Vagina (tissue), 2 donors: ENCODE measurements at regions not wholly inside any gene's neighbourhood (a gene's known extent, or its start where the extent isn't known, plus 50 kb on each side); places are given as distances from the start of the nearest gene placed in this dataset.

ENCODE experiments used
- DNase-seq, 2 donors: peaks; one replicate each; pipeline ENCODE4 v3.0.0-alpha.2; 2017; ENCODE audit errors: extremely low spot score in 2 of 2
- H3K27ac ChIP-seq: fragments of 200-600 bp; sonication (generic); one replicate; pipeline ENCODE4 v1.5.1; 2019
- H3K27me3 ChIP-seq: fragments of 200-600 bp; sonication (generic); one replicate; pipeline ENCODE4 v1.5.1; 2019
- H3K36me3 ChIP-seq, 2 donors: fragments of 200-600 bp; sonication (generic); one replicate each; pipeline ENCODE4 v1.5.1; 2017 to 2019
- H3K4me1 ChIP-seq: fragments of 200-600 bp; sonication (generic); one replicate; pipeline ENCODE4 v1.5.1; 2019
- H3K4me3 ChIP-seq, 2 donors: fragments of 200-600 bp; sonication (generic); 1 replicate in 1 of 2; 2 replicates in 1 of 2; pipeline ENCODE4 v1.5.1; 2016 to 2019
- H3K9me3 ChIP-seq: fragments of 200-600 bp; sonication (generic); one replicate; pipeline ENCODE4 v1.5.1; 2019
- POLR2A ChIP-seq, 2 donors: fragments of 450-650 bp; IDR thresholded peaks; one replicate each; pipeline ENCODE4 v1.6.1; 2017; ENCODE audit warnings: antibody characterized with exemption in 2 of 2, mild to moderate bottlenecking in 2 of 2, moderate library complexity in 2 of 2
- POLR2AphosphoS5 ChIP-seq, 2 donors: sonication (generic); formaldehyde crosslinking; IDR thresholded peaks; one replicate each; pipeline ENCODE4 v1.9.0; 2017; ENCODE audit warnings: antibody characterized with exemption in 2 of 2, mild to moderate bottlenecking in 2 of 2, low read depth in 1 of 2; ENCODE audit not compliant: insufficient read depth in 1 of 2
- intact Hi-C: fragments of 100-400 bp; cut with DNase I; formaldehyde crosslinking; loops from one replicate; pipeline ENCODE4 v1.15.1; 2023
- TF ChIP-seq, protein P1 (sequence below), 3 experiments: fragments of 450-650 bp in 2 of 3; fragments of 200-600 bp in 1 of 3; sonication (generic) in 1 of 3; IDR thresholded peaks; one replicate each; pipeline ENCODE4 v1.5.1; 2017 to 2019; ENCODE audit warnings: antibody characterized with exemption in 3 of 3, mild to moderate bottlenecking in 2 of 3, moderate library complexity in 2 of 3

- no peak for DNase-seq
- H3K27me3 ChIP-seq = no peaks in the 10 kb centered on the region
- no peak overlapping the region for H3K4me3 ChIP-seq
- H3K9me3 ChIP-seq = no peaks in the 10 kb centered on the region
- H3K27ac ChIP-seq = no peak overlapping the region
- intact Hi-C loops = no loop called here
- TF ChIP-seq POLR2AphosphoS5 (IDR thresholded peaks at IDR 0.05; ENCODE audit: insufficient read depth in 1 of 2, low read depth in 1 of 2) (no peak), POLR2A (IDR thresholded peaks at IDR 0.05) (no peak)
- TF ChIP-seq, protein P1, sequence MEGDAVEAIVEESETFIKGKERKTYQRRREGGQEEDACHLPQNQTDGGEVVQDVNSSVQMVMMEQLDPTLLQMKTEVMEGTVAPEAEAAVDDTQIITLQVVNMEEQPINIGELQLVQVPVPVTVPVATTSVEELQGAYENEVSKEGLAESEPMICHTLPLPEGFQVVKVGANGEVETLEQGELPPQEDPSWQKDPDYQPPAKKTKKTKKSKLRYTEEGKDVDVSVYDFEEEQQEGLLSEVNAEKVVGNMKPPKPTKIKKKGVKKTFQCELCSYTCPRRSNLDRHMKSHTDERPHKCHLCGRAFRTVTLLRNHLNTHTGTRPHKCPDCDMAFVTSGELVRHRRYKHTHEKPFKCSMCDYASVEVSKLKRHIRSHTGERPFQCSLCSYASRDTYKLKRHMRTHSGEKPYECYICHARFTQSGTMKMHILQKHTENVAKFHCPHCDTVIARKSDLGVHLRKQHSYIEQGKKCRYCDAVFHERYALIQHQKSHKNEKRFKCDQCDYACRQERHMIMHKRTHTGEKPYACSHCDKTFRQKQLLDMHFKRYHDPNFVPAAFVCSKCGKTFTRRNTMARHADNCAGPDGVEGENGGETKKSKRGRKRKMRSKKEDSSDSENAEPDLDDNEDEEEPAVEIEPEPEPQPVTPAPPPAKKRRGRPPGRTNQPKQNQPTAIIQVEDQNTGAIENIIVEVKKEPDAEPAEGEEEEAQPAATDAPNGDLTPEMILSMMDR (IDR thresholded peaks at IDR 0.05) = no peak
- H3K4me1 ChIP-seq = no peaks in the 10 kb centered on the region
- no peaks in the 10 kb centered on the region for H3K36me3 ChIP-seq
Observed at GRCh38 chr1:56000424-56000823, 578.9 kb downstream of the PLPP3 start.

DNA sequence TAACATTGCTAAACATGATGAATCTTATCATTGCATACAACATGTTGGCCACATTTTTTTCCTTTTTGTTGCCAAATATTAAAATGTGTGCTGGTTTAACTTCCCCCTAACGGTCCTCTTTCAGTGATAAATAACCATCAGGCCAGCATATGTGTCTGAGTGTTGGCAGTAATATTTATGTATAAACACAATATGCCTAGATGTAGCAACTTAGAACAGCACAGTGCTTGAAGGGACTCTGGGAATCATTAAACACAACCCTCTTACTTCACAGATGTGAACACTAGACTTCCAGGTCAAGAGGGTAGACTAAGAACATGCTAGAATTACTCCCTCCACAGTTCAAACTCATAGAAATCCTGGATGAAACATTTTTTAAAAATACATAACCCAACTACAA lies 581.8 kb downstream of the PLPP3 start:
- H3K36me3 ChIP-seq = no peaks in the 10 kb centered on the region
- TF ChIP-seq POLR2AphosphoS5 (IDR thresholded peaks at IDR 0.05; ENCODE audit: insufficient read depth in 1 of 2, low read depth in 1 of 2) (no peak), POLR2A (IDR thresholded peaks at IDR 0.05) (no peak)
- TF ChIP-seq, protein P1 (IDR thresholded peaks at IDR 0.05) = no peak
- DNase-seq = no peak
- no peaks in the 10 kb centered on the region for H3K27me3 ChIP-seq
- H3K4me3 ChIP-seq = no peak overlapping the region
- H3K4me1 ChIP-seq = no peaks in the 10 kb centered on the region
- H3K9me3 ChIP-seq = no peaks in the 10 kb centered on the region
- H3K27ac ChIP-seq = peak overlapping the region; percentile 2
- intact Hi-C loops = no loop called here

GRCh38 chr1:55993646-55994318 lies 585.6 kb downstream of the PLPP3 start:
- intact Hi-C loops = no loop called here
- no peaks in the 10 kb centered on the region for H3K4me1 ChIP-seq
- TF ChIP-seq, protein P1 (IDR thresholded peaks at IDR 0.05) = no peak
- TF ChIP-seq POLR2A (IDR thresholded peaks at IDR 0.05) (no peak), POLR2AphosphoS5 (IDR thresholded peaks at IDR 0.05; ENCODE audit: insufficient read depth in 1 of 2, low read depth in 1 of 2) (no peak)
- no peak for DNase-seq
- H3K4me3 ChIP-seq = no peak overlapping the region
- no peaks in the 10 kb centered on the region for H3K27me3 ChIP-seq
- no peaks in the 10 kb centered on the region for H3K36me3 ChIP-seq
- H3K27ac ChIP-seq = no peak overlapping the region
- H3K9me3 ChIP-seq = no peaks in the 10 kb centered on the region

- no peak overlapping the region for H3K27ac ChIP-seq
Observed at GRCh38 chr1:55990007-55990406, 589.4 kb downstream of the PLPP3 start.

GRCh38 chr1:55988963-55989452 lies 590.4 kb downstream of the PLPP3 start:
- Histone ChIP-seq H3K27ac (no peak overlapping the region), H3K4me3 (no peak overlapping the region), H3K27me3 (no peaks in the 10 kb centered on the region), H3K9me3 (no peaks in the 10 kb centered on the region), H3K36me3 (no peaks in the 10 kb centered on the region), H3K4me1 (peaks cover 7% of the 10 kb centered on the region)
- intact Hi-C loops = no loop called here
- DNase-seq = no peak
- TF ChIP-seq, protein P1 (IDR thresholded peaks at IDR 0.05) = no peak
- TF ChIP-seq POLR2A (IDR thresholded peaks at IDR 0.05) (no peak), POLR2AphosphoS5 (IDR thresholded peaks at IDR 0.05; ENCODE audit: insufficient read depth in 1 of 2, low read depth in 1 of 2) (no peak)

More at GRCh38 chr1:55990007-55990406, 589.4 kb downstream of the PLPP3 start:
- Histone ChIP-seq H3K4me1 (peaks cover 7% of the 10 kb centered on the region), H3K4me3 (no peak overlapping the region), H3K36me3 (no peaks in the 10 kb centered on the region), H3K27me3 (no peaks in the 10 kb centered on the region), H3K9me3 (no peaks in the 10 kb centered on the region)
- DNase-seq = no peak
- no peak for TF ChIP-seq POLR2AphosphoS5 (IDR thresholded peaks at IDR 0.05; ENCODE audit: insufficient read depth in 1 of 2, low read depth in 1 of 2)
- TF ChIP-seq, protein P1 (IDR thresholded peaks at IDR 0.05) = no peak
- intact Hi-C loops = no loop called here
